C4-2B (cell line): ENCODE measurements at regions not wholly inside any gene's neighbourhood (a gene's known extent, or its start where the extent isn't known, plus 50 kb on each side); places are given as distances from the start of the nearest gene placed in this dataset.

Experiments used
- H3K27ac ChIP-seq: fragments of 450-650 bp; 2 replicates; pipeline ENCODE4 v1.5.1; 2017
- CTCF ChIP-seq: fragments of 450-650 bp; conservative IDR thresholded peaks from 2 replicates; pipeline ENCODE4 v1.5.1; 2017; ENCODE audit warnings: mild to moderate bottlenecking
- ZFX ChIP-seq: fragments of 450-650 bp; IDR thresholded peaks from 2 replicates; pipeline ENCODE4 v1.6.1; 2017

- TF ChIP-seq ZFX (no peak), CTCF (no peak)
- H3K27ac ChIP-seq = no peak overlapping the region
These were observed 157.6 kb upstream of the RASGRP1 start for GRCh38 chr15:38722236-38722635.

GRCh38 chr15:38724827-38725226 is 160.2 kb upstream of the RASGRP1 start:
- TF ChIP-seq ZFX (no peak), CTCF (peak; percentile 44)
- H3K27ac ChIP-seq = no peak overlapping the region

GRCh38 chr15:38726187-38726586 is 161.6 kb upstream of the RASGRP1 start:
- H3K27ac ChIP-seq = no peak overlapping the region
- TF ChIP-seq CTCF (no peak), ZFX (no peak)

- H3K27ac ChIP-seq = no peak overlapping the region
- TF ChIP-seq CTCF = no peak
- TF ChIP-seq ZFX = no peak
These were observed 168.7 kb upstream of the RASGRP1 start for GRCh38 chr15:38733331-38733730.

- no peak for TF ChIP-seq CTCF
- no peak for TF ChIP-seq ZFX
- no peak overlapping the region for H3K27ac ChIP-seq
These were observed 175.6 kb upstream of the RASGRP1 start for GRCh38 chr15:38740206-38740605.

GRCh38 chr15:38743147-38743546 is 178.5 kb upstream of the RASGRP1 start:
- H3K27ac ChIP-seq = no peak overlapping the region
- no peak for TF ChIP-seq CTCF
- no peak for TF ChIP-seq ZFX

GRCh38 chr15:38745126-38745525 is 180.5 kb upstream of the RASGRP1 start:
- no peak overlapping the region for H3K27ac ChIP-seq
- TF ChIP-seq ZFX (no peak), CTCF (no peak)
